Fibroblast of pulmonary artery (primary cell): ENCODE measurements at regions not wholly inside any gene's neighbourhood (a gene's known extent, or its start where the extent isn't known, plus 50 kb on each side); places are given as distances from the start of the nearest gene placed in this dataset.
A peak's percentile ranks its signal among the peaks of the same experiment; 100 is the strongest.

ENCODE experiments used
- DNase-seq: peaks from one replicate; pipeline ENCODE4 v3.0.0-alpha.2; 2010; ENCODE audit warnings: low read depth
- H3K4me3 ChIP-seq: replicated peaks from 2 replicates; pipeline ENCODE4 v1.5.1; 2011; ENCODE audit warnings: low read depth, mild to moderate bottlenecking, control low read depth, low read length, moderate library complexity
- TF ChIP-seq, protein P1 (sequence below): IDR thresholded peaks from 2 replicates; pipeline ENCODE4 v1.5.1; 2011; ENCODE audit warnings: mild to moderate bottlenecking, control low read depth, low read length, inconsistent platforms; ENCODE audit errors: missing control alignments

DNA sequence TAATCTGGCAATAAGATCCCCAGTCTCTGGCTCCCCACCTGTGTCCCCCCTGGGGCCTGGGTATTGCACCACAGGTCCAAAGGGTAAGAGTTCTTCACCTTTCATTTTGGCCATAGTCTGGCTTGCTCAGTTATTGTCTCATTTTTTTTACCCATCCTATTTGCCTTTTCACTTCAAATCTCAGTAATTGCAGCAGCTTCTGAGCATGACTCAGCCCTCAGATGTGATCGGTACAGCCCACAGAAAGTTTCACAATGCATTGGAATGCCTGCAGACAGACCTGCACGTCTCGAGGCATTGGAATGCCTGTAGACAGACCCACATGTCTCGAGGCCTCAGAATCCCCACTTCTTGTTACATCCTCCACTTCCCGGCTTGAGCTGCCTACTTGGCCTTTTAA is 173.6 kb downstream of the NUFIP1 start:
- TF ChIP-seq, protein P1, sequence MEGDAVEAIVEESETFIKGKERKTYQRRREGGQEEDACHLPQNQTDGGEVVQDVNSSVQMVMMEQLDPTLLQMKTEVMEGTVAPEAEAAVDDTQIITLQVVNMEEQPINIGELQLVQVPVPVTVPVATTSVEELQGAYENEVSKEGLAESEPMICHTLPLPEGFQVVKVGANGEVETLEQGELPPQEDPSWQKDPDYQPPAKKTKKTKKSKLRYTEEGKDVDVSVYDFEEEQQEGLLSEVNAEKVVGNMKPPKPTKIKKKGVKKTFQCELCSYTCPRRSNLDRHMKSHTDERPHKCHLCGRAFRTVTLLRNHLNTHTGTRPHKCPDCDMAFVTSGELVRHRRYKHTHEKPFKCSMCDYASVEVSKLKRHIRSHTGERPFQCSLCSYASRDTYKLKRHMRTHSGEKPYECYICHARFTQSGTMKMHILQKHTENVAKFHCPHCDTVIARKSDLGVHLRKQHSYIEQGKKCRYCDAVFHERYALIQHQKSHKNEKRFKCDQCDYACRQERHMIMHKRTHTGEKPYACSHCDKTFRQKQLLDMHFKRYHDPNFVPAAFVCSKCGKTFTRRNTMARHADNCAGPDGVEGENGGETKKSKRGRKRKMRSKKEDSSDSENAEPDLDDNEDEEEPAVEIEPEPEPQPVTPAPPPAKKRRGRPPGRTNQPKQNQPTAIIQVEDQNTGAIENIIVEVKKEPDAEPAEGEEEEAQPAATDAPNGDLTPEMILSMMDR, result no peak
- peak; percentile 98 for DNase-seq
- H3K4me3 ChIP-seq, result no peak overlapping the region

DNA sequence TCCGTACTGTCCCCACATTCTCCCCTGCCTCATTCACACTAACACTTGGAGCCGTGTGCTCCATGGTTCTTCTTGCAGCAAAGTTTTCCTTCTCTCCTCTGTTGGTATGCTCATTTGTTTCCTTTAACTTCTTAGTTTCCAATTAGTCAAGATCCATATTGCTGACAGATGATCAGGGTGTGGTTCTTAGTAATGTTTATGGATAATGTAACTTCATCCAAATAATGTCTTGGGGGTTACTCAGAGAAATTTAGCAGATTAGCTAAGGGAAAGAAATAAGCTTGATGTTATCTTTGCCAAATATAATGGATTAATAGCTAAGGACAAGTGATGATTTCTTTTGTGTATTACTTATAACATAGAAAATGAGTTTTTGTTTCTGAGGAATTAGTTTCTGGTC is 174.4 kb downstream of the NUFIP1 start:
- H3K4me3 ChIP-seq, result no peak overlapping the region
- TF ChIP-seq, protein P1, result no peak
- no peak for DNase-seq

DNA sequence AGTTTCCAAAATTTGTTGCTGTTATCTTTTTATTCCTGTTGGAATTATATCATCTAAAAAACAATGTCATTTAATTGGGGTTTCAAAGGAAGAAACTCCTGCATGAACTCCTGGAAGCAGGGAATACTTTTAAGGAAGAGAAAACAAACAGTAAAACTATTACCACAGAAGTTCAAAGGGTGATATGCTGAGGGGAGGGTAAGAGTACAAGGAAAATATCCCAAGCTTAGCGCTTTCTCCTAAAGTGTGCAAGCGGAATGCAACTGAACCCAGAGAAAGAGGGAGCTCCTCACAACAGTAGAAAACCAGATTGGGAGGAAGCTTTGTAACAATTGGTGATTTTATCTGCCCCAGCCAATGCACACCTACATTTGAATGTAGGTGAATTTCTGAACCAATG is 175.1 kb downstream of the NUFIP1 start:
- H3K4me3 ChIP-seq, result no peak overlapping the region
- TF ChIP-seq, protein P1, result no peak
- no peak for DNase-seq

DNA sequence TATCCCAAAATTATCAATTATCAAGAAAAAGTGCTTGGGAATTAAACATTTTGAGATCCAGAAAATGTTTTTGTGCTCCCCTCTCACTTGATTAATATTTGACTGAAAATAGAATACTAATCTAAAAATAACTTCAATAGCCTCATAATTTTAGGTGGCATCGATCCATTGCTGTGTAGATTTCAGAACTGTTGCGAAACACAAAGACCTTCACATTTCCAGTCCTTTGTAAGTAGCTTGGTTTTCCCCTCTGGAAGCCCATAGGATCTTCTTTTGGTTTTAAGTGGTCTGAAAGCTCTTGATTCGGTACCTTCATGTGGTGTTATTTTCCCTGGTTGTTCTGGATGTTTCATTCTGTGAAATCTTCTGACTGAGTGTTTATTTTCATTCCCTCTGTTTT is 176.5 kb downstream of the NUFIP1 start:
- DNase-seq, result peak; percentile 59
- TF ChIP-seq, protein P1, result no peak
- H3K4me3 ChIP-seq, result no peak overlapping the region

DNA sequence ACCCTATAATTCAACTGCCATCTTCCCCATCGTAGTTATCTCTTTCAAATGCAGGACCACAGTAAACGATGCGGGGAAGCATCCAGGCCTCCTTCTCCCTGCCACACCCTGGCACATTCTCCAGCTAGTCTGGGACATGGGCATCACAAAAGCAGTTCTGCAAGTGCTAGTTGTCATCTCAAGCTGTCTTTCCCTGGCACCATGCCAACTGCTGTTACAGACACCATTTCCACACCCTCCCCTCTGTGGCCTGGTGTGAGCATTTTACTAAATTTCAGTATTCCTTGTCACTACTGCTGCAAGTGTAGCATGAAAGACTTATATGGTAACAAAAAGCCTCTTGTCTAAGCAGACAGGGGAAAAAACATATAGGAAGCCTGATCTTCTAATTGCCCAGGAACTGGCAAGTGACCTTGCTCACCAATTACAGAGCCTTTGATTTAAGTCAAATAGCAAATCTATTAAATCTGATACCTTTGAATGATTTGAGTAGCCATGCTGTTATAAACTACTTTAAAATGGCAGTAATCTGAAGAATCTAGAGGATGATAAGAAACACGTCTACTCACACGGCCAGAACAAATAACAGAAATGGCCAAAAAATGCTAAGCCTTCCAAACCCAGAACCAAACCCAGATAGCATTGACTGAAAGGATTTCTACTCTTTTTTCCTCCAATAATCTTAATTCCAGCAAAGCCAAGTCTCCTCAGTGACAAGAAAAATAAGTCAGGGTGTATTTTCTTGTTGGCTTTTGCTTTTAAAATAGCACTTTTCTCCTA is 179.0 kb downstream of the NUFIP1 start:
- peak; percentile 48 for DNase-seq
- TF ChIP-seq, protein P1, result no peak
- H3K4me3 ChIP-seq, result no peak overlapping the region

DNA sequence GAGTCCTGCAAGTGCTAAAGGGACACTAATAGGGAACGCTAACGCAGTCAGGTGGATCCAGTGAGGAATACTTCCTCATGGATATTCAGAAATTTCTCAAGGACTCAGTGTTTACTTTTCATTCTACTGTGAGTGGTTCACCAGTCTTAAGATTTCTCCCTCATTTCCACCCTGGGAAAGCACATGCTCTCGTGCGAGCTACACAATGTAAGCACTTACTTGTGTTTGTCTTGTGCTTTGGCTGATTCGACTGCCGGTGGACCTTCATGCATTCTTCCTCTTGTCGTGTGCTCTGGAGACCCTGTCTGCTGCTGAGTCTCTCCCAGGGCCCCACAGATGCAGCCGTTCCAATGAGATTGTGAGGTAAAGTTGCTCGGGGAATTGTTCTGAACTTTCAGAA is 180.1 kb downstream of the NUFIP1 start:
- no peak overlapping the region for H3K4me3 ChIP-seq
- TF ChIP-seq, protein P1, result no peak
- DNase-seq, result no peak

DNA sequence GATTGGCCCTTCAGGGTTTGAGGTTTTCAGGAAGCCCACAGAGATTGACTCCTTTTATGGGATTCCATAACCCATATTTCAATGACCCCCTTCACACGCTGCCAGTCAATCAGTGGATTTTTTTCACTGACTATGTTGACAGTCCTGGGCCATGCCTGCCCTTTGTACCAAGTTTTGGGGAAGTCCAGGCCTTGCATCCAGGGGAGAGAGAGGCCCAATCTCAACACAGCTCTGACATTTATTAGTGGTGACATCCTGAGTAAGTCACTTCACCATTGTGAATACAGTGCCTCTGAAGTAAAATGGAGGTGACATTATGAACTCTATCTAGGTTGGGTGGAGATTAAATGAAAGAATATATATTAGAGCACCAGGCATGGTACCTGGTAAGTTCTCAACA is 181.1 kb downstream of the NUFIP1 start:
- TF ChIP-seq, protein P1, result no peak
- DNase-seq, result no peak
- H3K4me3 ChIP-seq, result no peak overlapping the region
